22Rv1 (cell line): ENCODE measurements at regions not wholly inside any gene's neighbourhood (a gene's known extent, or its start where the extent isn't known, plus 50 kb on each side); places are given as distances from the start of the nearest gene placed in this dataset.

Source experiments
- ZFX ChIP-seq: fragments of 450-650 bp; IDR thresholded peaks from 2 replicates; pipeline ENCODE4 v1.6.1; 2017; ENCODE audit warnings: antibody characterized with exemption, borderline replicate concordance
- TF ChIP-seq, protein P1 (sequence below): fragments of 450-650 bp; IDR thresholded peaks from 2 replicates; pipeline ENCODE4 v1.5.1; 2017; ENCODE audit warnings: mild to moderate bottlenecking

DNA sequence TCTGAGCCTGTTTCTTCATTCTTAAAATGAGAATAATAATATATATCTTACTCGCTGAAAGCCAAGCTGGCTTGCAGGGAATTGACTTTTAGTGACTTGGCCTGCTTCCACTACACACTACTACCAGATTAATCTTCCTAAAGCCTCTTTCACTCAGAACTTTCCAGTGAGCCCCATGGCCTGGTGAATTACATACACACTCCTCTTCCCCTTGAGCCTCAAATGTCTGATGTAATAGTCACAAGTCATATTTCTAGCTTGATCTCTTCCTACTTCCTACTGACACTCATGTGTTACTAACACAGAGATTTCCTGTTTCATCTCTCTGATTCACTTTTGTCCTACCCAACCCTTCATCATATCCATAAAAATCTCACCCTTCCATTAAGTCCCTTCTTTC is 82.7 kb upstream of the SOX2 start:
- TF ChIP-seq, protein P1, sequence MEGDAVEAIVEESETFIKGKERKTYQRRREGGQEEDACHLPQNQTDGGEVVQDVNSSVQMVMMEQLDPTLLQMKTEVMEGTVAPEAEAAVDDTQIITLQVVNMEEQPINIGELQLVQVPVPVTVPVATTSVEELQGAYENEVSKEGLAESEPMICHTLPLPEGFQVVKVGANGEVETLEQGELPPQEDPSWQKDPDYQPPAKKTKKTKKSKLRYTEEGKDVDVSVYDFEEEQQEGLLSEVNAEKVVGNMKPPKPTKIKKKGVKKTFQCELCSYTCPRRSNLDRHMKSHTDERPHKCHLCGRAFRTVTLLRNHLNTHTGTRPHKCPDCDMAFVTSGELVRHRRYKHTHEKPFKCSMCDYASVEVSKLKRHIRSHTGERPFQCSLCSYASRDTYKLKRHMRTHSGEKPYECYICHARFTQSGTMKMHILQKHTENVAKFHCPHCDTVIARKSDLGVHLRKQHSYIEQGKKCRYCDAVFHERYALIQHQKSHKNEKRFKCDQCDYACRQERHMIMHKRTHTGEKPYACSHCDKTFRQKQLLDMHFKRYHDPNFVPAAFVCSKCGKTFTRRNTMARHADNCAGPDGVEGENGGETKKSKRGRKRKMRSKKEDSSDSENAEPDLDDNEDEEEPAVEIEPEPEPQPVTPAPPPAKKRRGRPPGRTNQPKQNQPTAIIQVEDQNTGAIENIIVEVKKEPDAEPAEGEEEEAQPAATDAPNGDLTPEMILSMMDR = no peak
- TF ChIP-seq ZFX = no peak
